Endodermal cell (in vitro differentiated cells): ENCODE measurements at regions not wholly inside any gene's neighbourhood (a gene's known extent, or its start where the extent isn't known, plus 50 kb on each side); places are given as distances from the start of the nearest gene placed in this dataset.
A peak's percentile ranks its signal among the peaks of the same experiment; 100 is the strongest.

ENCODE experiments used
- DNase-seq: peaks from one replicate; pipeline ENCODE4 v3.0.0-alpha.2; 2017
- H3K27ac ChIP-seq: 2 replicates; pipeline ENCODE4 v1.5.1; 2013; ENCODE audit warnings: mild to moderate bottlenecking, low read depth, low read length, moderate library complexity
- H3K27me3 ChIP-seq: 2 replicates; pipeline ENCODE4 v1.6.1; 2013; ENCODE audit warnings: mild to moderate bottlenecking, low read length, moderate library complexity; ENCODE audit not compliant: insufficient read depth, control insufficient read depth, poor library complexity, severe bottlenecking
- H3K36me3 ChIP-seq: 2 replicates; pipeline ENCODE4 v1.7.0; 2013; ENCODE audit warnings: mild to moderate bottlenecking, low read length, moderate library complexity; ENCODE audit not compliant: control insufficient read depth, insufficient read depth
- H3K4me1 ChIP-seq: one replicate; pipeline ENCODE4 v1.7.0; 2013; ENCODE audit warnings: low read length; ENCODE audit not compliant: control insufficient read depth, insufficient read depth
- H3K4me3 ChIP-seq: 2 replicates; pipeline ENCODE4 v1.5.1; 2013; ENCODE audit warnings: mild to moderate bottlenecking, low read length, moderate library complexity
- H3K9ac ChIP-seq: 2 replicates; pipeline ENCODE4 v1.6.1; 2013; ENCODE audit warnings: mild to moderate bottlenecking, low read length, moderate library complexity; ENCODE audit not compliant: poor library complexity, severe bottlenecking; ENCODE audit errors: extremely low read depth
- H3K9me3 ChIP-seq: 2 replicates; pipeline ENCODE4 v1.6.1; 2013; ENCODE audit warnings: mild to moderate bottlenecking, low read length, moderate library complexity; ENCODE audit not compliant: control insufficient read depth
- H3K27ac Mint-ChIP-seq: 2 replicates; pipeline ENCODE4 v1.8.0; 2020; ENCODE audit warnings: mixed read lengths
- H3K27me3 Mint-ChIP-seq: 2 replicates; pipeline ENCODE4 v1.8.0; 2021; ENCODE audit warnings: mild to moderate bottlenecking, mixed read lengths; ENCODE audit not compliant: insufficient read depth
- H3K36me3 Mint-ChIP-seq: 2 replicates; pipeline ENCODE4 v1.8.0; 2020; ENCODE audit warnings: low read depth, mixed read lengths
- H3K4me1 Mint-ChIP-seq: 2 replicates; pipeline ENCODE4 v1.8.0; 2020; ENCODE audit warnings: mixed read lengths
- H3K4me3 Mint-ChIP-seq: 2 replicates; pipeline ENCODE4 v1.8.0; 2020; ENCODE audit warnings: mild to moderate bottlenecking, moderate library complexity, mixed read lengths
- H3K9me3 Mint-ChIP-seq: 2 replicates; pipeline ENCODE4 v1.8.0; 2020; ENCODE audit warnings: mild to moderate bottlenecking, mixed read lengths
- WGBS, 2 experiments: methylation state at CpG; one replicate each; pipeline versions ENCODE4 v1.1.5 to v1.1.7; 2013; ENCODE audit warnings: missing lambda C conversion rate in 2 of 2, mixed read lengths in 1 of 2; ENCODE audit not compliant: insufficient coverage in 1 of 2, insufficient read length in 1 of 2; 5-methylcytosine and 5-hydroxymethylcytosine counted together
- TF ChIP-seq, protein P1 (sequence below): fragments of 200-600 bp; sonication (generic); conservative IDR thresholded peaks from 2 replicates; pipeline ENCODE4 v1.5.0; 2021; ENCODE audit warnings: antibody characterized with exemption, mild to moderate bottlenecking

DNA sequence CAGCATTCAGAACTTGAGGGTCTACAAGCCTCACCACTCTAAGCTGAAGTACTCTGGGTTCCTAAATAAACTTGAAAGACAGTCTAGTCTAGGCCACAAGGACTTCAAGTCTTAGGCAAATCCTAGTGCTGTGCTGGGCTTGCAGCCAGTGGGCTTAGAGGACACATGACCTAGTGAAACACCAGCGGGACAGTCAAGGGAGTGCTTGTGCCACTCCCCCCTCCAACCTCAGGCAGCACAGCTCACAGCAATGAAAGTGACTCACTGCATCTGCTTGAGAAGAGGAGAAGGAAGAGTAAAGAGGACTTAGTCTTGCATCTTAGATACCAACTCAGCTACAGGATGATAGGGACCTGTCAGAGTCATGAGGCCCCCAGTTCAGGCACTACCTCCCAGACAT is 438.1 kb downstream of the IPO8 start:
- Mint-ChIP-seq H3K36me3 (no peaks in the 10 kb centered on the region), H3K27me3 (no peaks in the 10 kb centered on the region), H3K27ac (no peak overlapping the region), H3K4me3 (no peak overlapping the region), H3K9me3 (no peaks in the 10 kb centered on the region), H3K4me1 (peaks cover 14% of the 10 kb centered on the region)
- Histone ChIP-seq H3K27me3 (no peaks in the 10 kb centered on the region), H3K27ac (no peak overlapping the region), H3K9ac (no peak overlapping the region), H3K9me3 (no peaks in the 10 kb centered on the region), H3K36me3 (no peaks in the 10 kb centered on the region), H3K4me1 (no peaks in the 10 kb centered on the region), H3K4me3 (no peak overlapping the region)
- 80 to 100% methylated on average over 1 of the region's 1 CpG for WGBS, 2 experiments
- TF ChIP-seq, protein P1, sequence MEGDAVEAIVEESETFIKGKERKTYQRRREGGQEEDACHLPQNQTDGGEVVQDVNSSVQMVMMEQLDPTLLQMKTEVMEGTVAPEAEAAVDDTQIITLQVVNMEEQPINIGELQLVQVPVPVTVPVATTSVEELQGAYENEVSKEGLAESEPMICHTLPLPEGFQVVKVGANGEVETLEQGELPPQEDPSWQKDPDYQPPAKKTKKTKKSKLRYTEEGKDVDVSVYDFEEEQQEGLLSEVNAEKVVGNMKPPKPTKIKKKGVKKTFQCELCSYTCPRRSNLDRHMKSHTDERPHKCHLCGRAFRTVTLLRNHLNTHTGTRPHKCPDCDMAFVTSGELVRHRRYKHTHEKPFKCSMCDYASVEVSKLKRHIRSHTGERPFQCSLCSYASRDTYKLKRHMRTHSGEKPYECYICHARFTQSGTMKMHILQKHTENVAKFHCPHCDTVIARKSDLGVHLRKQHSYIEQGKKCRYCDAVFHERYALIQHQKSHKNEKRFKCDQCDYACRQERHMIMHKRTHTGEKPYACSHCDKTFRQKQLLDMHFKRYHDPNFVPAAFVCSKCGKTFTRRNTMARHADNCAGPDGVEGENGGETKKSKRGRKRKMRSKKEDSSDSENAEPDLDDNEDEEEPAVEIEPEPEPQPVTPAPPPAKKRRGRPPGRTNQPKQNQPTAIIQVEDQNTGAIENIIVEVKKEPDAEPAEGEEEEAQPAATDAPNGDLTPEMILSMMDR: no peak
- no peak for DNase-seq

DNA sequence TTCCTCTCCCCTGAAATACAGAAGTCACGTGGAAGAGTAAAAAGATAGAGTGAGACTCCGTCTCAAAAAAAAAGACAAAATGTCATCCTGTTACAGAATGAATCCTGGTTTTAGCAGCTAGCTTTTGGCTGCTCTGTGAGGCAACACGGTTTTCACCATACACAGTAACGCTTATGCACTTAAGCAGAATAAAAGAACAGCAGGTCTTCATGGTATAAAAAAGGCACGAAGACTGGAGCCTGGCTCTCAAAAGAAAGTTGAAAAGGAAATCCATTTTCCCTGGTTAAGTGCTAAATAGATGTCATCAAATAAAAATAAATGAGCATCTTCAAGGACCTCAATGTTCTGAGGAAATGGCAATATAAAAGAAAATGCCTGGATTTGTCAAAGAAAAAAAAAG is 444.1 kb downstream of the IPO8 start:
- Histone ChIP-seq H3K27me3 (no peaks in the 10 kb centered on the region), H3K4me1 (no peaks in the 10 kb centered on the region), H3K4me3 (no peak overlapping the region), H3K9me3 (no peaks in the 10 kb centered on the region), H3K36me3 (no peaks in the 10 kb centered on the region), H3K9ac (no peak overlapping the region), H3K27ac (peak overlapping the region; percentile 10)
- DNase-seq: no peak
- Mint-ChIP-seq H3K9me3 (no peaks in the 10 kb centered on the region), H3K4me3 (no peak overlapping the region), H3K36me3 (no peaks in the 10 kb centered on the region), H3K4me1 (peaks cover 7% of the 10 kb centered on the region), H3K27me3 (no peaks in the 10 kb centered on the region), H3K27ac (no peak overlapping the region)
- TF ChIP-seq, protein P1: no peak
- WGBS, 2 experiments: 54 to 80% methylated on average over 2 to 5 of the region's 5 CpGs

- DNase-seq: no peak
- H3K4me1 ChIP-seq: no peaks in the 10 kb centered on the region
- no peak overlapping the region for H3K27ac Mint-ChIP-seq
- H3K27ac ChIP-seq: no peak overlapping the region
- no peaks in the 10 kb centered on the region for H3K27me3 Mint-ChIP-seq
- no peaks in the 10 kb centered on the region for H3K9me3 ChIP-seq
- H3K36me3 ChIP-seq: no peaks in the 10 kb centered on the region
- H3K9ac ChIP-seq: no peak overlapping the region
- 85 to 100% methylated on average over 1 of the region's 2 CpGs for WGBS, 2 experiments
- no peaks in the 10 kb centered on the region for H3K27me3 ChIP-seq
- H3K4me3 ChIP-seq: no peak overlapping the region
- H3K4me3 Mint-ChIP-seq: no peak overlapping the region
- TF ChIP-seq, protein P1: no peak
- peaks cover 23% of the 10 kb centered on the region for H3K4me1 Mint-ChIP-seq
- H3K9me3 Mint-ChIP-seq: peaks cover 2% of the 10 kb centered on the region
- no peaks in the 10 kb centered on the region for H3K36me3 Mint-ChIP-seq
These were observed 452.2 kb downstream of the IPO8 start for GRCh38 chr12:30243426-30243825.
